Amniotic epithelial cell (primary cell): ENCODE measurements at regions not wholly inside any gene's neighbourhood (a gene's known extent, or its start where the extent isn't known, plus 50 kb on each side); places are given as distances from the start of the nearest gene placed in this dataset.
"Not testable (repeated sequence)": the region's sequence is repeated elsewhere in the genome, so short reads cannot be mapped to it uniquely, and the experiment has no call there.

Source experiments
- DNase-seq: peaks from one replicate; pipeline ENCODE4 v3.0.0-alpha.2; 2010; ENCODE audit warnings: low read depth

DNA sequence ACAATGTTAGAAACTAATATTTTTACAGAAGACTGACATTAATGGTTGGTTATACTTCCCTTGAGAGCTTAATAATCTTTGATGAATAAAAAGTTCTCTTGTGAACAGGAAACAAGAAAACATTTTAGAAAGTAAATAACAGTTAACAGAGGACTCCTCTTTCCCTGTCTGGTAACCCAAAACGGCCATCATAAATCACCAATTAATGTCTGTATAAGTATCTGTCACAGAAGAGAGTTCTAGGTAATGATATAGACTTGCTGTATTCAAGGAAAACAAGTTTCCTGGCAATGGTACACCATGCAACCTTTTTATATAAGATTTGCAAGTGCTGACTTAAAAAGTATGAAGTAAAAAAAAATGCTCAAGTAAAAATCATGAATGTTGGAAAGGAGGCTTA, 426.7 kb downstream of the SOX2 start:
- no peak for DNase-seq

DNA sequence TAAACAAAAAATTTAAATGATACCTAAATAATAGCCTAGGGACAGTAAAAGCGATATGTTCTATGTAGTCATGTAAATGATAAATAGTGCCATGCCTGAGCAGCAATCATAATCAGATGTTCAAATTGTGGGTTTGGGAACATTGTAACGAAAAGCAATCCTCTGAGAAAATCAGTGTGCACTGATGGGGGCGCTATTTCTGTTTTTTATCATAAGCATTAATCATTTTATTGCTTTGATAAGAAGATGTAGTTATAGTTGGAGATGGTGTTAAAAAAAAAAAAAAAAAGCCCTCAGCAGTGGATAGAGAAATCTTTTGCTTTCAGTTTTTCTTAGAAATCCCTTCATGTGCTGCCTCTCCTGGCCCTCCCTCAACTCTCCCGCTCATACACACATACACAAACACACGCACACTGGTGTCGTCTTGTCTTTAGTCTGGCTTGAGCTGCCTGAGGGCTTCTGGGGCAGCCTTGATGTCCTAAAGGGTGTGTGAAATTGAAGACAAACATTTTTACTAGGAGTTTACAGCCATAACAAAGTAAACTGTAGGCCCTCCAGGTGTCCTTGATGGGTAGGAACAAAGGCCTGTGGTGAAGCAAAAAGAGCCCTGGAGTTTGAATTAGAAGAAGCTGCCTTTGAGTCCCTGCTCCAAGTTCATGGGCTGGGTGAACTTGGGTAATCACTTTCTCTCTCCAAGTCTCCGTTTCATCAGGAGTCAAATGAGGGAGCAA, 428.1 kb downstream of the SOX2 start:
- no peak for DNase-seq

DNA sequence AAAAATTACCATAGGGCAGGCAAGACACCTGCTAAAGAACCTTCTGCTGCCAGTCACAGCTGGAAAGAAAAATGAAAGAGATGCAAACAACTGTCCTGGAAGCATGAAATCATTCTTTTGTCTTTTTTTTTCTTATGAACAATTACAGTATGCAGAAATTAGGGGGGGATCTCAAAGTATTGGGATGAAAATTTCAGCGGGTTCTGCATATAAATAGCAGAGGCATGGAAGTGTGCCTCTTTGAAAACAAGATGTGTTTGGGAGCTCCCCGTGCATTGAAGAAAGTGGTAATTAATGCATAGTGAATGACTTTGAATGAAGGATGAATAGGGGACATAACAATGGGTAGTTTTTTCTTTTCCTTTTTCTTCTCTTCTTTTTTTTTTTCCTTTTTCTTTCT, 431.2 kb downstream of the SOX2 start:
- no peak for DNase-seq

DNA sequence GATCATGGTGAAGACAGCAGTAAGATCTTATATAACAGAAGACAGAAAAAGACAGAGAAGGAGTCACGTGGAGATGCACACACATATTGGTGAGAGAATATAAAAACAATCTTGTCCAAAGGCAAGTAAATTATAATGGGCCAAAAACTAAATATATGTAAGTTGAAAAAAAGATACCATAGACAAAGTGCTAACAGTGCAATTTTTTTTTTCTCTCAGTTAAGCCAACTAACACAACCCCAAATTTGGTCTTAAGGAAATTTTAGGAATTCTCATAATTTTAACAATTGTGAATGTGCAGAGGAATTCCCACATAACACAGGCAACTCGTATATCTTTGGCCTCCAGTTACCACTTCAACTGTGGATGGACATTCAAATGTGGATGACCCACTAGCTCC, 432.2 kb downstream of the SOX2 start:
- no peak for DNase-seq

DNA sequence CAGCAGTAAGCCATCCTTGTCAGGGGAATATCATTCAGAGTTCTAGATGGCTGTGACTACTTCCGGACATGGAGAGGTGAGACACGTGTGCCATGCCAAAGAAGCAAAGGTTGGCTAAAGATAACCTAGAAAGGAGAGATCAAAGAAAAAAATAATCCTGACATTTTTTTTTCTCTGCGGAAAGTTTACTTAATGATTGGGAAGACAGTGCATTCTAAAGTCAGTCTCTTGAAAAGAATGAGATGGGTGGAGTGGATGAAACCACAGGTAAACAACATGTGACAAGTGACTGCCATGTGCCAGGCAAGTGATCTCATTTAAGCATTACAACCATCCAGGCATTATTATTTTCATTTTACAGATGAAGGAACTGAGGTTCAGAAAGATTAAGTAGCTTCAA, 436.6 kb downstream of the SOX2 start:
- no peak for DNase-seq

DNA sequence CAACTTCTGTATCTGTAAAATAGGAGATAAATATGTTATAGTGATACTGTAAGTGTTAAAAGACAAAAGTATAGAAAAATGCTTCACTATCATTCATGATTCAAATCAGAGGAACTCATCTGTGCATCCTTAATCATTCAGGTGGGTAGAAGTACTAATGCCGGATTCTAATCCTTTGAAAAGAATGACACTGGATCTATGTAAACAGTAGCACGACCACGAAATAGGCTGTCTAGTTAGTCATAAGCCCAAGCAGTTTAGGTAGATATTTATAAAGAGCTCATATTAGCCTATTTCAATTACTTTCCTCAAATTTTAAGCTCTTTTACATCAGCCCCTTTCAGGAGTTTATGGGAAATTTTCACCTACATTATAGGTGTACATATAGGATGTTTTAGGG, 437.9 kb downstream of the SOX2 start:
- no peak for DNase-seq

DNA sequence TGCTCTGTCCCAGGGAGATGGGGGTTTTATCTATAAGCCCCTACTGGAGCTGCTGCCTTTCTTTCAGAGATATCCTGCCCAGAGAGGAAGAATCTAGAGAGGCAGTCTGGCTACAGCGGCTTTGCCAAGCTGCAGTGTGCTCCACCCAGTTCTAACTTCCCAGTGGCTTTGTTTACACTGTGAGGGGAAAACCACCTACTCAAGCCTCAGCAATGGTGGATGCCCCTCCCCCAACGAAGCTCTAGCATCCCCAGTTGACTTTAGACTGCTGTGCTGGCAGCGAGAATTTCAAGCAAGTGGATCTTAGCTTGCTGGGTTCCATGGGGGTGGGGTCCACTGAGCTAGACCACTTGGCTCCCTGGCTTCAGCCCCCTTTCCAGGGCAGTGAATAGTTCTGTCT, 444.6 kb downstream of the SOX2 start:
- DNase-seq, result not testable (repeated sequence)

DNA sequence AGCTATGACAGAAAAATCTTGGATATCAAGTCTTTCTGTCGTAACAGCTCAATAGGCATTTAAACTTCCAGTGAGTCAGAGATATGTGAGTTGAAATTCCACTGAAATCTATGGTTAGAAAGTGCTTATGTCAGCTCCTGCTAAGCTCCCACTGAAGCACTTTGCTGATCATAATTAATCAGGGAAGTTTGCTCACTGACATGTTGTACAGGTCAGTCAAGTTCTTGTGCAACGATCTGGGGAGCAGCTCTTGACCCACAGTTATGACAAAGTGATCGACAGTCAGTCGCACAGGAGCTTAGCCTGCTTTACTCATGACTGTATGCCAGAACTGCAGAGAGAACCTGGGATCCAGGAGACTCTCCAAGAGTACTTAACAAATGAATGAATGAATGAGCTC, 453.5 kb downstream of the SOX2 start:
- DNase-seq, result peak; percentile 17

DNA sequence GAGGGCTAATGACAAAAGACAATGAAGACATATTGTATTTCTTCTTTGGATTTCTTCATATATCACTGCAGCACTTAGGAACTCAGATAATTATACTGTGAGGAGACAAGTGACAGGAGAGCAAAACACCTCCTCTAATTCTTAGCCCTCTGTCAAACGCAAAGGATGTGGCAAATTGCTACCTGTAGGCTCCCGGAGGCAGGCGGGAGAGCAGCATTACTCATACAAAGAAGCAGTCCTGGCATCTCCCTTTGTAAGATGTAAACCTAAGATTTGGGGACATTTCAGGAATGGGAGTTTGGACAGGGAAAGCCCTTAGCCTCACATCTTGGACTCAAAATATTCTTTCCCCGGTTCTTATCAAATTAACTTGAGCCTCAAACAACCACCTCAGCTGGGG, 460.8 kb downstream of the SOX2 start:
- no peak for DNase-seq

DNA sequence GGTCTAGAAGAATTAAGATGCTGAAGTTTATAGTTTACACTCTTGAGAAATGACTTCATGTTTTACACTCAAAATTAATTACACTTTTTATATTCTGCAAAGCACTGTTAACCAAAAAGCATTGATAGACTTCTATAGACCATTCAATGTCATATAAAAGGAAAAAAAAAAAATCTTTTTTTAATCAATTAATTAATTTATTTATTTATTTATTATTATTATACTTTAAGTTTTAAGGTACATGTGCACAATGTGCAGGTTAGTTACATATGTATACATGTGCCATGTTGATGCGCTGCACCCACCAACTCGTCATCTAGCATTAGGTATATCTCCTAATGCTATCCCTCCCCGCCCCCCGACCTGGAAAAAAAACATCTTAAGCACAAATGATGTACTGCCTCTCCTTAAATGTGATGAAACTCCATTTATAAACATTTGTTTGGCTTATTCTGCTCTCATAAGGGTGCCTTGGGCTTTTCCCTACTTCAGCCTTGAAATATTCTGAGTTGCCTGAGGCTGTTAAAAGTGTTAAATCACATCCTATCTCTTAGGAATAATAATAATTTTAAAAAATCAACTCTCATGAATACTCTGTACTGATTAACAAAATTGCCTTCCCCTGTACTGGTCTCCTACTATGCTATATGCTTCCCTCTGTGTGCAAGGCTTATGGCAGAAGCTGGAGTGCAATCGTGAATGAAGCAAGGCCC, 466.9 kb downstream of the SOX2 start:
- no peak for DNase-seq

DNA sequence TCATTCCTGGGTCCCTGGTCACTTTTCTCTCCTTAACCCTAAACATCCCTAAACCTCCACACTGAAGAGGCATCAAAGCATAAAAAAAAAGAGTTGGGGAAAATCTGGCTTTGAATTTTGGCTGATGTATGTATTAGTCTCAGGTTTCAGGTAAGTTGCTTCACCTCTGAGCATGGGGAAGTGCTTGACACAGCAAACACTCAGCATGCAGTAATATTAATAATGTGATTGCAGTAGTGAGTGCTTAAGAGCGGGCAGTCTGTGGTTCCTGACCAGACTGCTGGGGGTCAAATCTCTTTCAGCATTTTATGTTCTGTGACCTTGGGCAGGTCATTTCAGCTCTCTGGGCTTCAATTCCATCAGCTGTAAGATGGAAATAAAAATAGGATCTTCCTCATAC, 467.9 kb downstream of the SOX2 start:
- no peak for DNase-seq

DNA sequence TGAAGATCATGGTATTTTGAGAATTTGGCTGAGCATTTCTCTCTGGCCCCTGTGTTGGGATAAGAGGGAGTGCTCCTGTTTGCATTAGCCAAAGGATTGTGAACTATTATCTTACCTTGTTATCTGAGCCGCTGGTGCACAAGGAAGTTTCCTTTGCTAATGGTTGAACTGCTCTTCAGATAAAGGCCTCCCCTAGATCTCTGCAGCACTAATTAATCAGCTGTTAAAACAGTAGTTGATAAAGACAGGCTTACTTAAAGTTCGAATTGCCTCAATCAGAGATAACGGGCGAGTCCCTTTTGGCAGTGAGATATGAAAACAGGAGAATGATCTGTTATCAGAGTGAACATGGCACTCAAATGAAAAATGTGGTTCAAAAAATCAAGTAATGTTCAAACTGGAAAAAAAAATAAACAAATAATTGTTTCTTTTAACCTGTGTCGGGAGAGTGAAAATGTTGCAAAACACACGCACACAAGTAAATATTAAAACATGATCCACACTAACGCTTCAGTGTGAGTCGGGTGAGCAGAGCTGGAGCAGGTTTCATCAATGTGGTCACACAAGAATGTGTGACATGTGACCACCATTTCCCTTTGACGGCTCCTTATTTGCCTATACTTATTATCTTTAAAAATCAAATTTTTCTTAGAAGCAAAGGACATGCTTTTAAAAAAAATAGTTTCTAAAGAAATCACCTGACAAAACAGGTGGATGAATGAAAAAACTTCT, 469.1 kb downstream of the SOX2 start:
- no peak for DNase-seq

DNA sequence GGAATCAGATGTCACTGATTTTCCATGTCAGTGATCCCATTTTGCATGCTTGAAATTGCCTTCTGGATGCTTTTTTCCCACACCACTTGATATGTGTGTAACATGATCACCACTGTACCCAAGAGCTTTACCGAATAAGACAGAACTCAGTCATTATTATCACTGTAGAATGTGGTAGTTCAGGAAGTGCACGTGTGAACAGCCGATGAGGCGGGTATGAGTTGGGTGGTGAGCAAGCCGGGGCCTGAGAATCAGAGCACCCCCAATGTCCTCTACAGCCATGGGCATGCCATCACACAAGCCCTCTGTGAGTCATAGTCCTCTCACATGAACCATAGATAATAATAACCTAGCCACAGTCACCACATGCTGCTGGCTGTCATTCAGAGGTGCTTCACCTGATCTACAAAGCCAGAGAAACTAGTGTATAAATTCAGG, 470.8 kb downstream of the SOX2 start:
- no peak for DNase-seq

DNA sequence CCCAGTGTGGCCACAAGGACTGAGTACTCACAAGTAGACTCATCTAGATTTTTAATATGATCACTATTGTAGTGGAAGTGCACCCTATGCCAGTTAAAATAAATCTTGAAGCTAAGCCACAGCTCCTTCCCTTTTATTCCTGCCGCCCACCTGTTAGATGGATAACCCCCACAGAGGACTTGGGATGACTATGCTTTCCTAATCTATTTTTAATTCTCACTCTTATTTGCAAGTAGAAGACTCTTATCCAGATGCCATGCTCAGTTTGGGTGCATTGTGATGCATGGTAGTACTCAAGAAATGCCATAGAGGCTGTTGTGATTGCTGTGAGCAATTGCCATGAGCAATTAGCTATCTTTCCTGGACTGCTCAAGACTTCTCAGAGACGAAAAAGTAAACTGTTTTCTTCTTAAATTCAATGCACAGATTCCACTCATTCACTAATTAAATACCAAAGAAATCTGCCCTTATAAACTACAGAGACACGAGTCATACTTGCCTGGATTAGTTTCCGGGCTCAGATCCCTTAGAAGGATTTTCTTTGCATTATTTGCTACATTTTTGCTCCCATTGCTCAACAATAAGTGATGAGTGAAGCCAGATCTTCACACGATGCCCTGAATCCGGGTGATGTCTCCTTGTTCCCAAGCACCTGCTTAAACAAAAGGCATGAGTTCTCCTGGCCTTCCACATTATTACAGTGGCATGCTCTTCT, 472.1 kb downstream of the SOX2 start:
- DNase-seq, result no peak

DNA sequence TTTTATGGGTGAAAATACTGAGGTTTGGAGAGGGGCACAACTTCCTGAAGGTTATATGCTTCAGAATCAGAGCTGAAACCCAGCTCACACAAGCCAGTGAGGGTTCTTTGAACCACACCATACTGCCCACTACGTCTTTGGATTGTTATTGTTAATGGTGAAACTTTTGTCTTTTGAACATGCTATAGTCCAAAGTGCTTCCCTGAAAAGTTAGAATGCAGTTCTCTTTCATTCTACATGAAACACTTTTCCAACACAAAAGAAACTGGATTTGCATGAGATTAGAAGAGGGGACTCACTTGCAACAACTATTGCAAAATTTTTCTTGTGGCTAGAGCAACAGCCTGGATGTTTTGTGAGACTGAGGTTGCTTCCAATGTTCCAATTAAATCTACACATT, 473.6 kb downstream of the SOX2 start:
- DNase-seq, result no peak

DNA sequence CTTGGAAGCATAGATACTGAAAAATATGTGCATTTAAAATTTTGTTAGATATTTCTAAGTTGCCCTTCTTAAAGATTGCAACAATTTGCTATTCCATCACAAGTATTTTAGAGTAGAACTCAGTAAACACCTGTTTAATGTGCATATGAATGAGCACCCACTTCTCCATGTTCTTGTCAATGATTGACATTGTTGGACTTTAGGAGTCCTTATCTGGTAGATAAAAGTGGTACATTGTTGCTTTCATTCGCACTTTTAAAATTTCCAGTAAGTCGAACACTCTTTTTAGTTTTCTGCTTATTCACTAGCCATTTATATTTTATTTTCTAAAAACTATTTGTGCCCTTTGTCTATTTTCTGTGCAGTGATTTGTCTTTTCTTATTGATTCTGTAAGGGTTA, 478.3 kb downstream of the SOX2 start:
- no peak for DNase-seq

DNA sequence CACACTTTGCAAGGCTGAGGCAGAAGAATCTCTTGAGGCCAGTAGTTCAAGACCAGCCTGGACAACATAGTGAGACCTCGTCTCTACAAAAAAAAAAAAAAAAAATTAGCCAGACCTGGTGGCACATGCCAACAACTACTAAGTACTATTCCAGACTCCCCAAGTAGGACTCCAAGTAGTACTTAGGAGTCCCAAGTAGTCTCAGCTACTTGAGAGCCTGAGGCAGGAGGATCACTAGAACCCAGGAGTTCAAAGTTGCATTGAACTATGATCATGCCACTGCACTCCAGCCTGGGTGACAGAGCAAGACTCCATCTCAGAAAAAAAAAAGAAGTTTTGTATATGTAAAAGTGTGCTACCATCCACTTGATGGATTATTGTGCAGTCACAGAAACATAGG, 486.6 kb downstream of the SOX2 start:
- no peak for DNase-seq

DNA sequence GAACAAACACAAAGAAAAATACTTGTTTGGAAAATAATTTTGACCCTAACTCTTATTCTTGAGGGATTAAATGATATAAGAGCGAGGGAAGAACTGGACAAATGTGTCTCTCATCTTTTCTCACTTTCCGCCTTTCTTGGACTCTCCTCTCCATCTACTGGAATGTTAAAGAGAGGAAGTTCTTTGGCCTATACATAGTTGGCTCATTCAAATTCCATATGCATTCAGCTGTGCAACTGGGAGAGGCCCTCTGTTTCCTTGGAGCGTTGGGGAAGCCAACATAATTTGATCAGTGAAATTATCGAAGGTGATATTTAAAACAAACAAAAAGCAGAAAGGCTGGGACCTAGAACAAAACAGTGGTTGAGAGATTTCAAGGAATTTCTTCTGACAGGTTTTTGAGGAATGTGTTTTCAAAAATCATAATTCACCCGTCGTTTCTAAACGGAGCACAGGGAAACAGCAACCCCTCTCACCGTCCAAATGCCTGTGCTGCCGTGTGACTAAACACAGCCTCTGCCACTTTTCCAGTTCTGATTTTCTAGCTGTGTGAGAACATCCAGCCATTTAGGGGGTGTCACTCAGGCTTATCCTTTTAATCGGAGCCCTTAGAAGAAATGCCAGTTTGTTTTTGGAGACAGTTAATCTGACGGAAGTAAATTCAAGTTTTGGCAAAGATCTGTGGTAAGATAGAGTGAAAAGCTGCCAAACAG, 489.9 kb downstream of the SOX2 start:
- no peak for DNase-seq

DNA sequence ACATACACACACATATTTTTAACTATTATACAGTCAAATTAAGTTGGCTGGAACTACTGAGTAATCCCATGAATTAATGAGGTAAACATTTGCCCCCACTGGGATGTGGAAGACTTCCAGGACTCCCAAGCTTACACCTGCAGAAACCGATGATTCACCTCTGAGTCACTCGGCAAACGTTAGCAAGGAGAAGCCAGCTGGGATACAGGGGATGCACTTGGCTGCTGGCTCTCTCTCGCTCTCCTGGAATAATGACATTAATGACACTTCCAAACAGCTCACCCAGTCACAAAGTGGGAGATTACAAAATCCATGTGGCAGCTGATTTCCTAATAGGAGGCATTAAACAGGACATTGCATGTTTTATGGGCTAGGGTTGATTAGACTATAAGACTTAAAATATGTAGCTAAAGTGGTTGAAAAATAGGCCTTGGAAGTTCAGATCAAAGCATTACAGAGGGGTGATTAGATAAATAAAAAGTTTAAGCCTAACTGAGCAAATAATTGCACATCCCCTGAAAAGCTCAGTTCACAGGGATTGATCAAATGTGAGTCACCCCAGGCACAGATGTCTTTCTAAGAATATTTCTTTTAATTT, 500.9 kb downstream of the SOX2 start:
- peak; percentile 67 for DNase-seq

DNA sequence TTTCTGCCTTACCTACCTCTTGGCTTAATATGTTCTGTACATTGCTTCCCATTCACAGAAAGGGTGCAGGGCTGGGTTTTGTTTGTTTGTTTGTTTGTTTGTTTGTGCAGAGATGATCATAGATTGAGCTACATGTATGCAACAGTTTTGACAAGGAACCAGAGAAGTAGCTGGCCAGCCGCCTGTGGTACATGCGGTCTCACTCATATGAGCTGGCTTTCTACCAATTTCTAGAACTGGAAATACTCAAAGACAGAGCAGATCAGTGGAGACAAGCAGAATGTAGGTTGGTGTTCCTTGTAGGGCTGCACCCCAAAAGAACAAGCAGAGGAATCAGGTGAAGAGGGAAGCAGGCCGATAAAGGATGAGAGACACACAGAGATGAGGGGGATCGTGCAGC, 502.7 kb downstream of the SOX2 start:
- DNase-seq, result no peak

DNA sequence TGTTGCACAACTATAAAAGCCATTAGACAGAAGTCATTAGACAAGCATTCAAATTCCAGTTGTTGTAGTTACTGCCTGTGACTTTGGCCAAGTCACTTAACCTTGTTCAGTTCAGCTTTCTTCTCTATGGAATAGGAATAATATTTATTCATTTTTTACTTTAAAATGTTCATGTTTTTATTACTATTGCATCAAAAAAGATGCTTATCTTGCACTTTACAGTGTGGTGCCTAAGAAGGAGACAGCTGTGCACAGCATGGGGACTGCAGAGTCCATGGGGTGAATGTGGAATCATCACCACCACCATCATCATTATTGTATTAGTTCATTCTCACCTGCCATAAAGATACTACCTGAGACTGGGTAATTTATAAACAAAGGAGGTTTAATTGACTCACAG, 504.2 kb downstream of the SOX2 start:
- DNase-seq, result no peak
